Amygdala (tissue), 56 donors: ENCODE measurements at regions not wholly inside any gene's neighbourhood (a gene's known extent, or its start where the extent isn't known, plus 50 kb on each side); places are given as distances from the start of the nearest gene placed in this dataset.

Experiments
- DNase-seq, 56 donors: peaks; one replicate each; lab custom pipeline; 2025; lab: John Stamatoyannopoulos, UW

DNA sequence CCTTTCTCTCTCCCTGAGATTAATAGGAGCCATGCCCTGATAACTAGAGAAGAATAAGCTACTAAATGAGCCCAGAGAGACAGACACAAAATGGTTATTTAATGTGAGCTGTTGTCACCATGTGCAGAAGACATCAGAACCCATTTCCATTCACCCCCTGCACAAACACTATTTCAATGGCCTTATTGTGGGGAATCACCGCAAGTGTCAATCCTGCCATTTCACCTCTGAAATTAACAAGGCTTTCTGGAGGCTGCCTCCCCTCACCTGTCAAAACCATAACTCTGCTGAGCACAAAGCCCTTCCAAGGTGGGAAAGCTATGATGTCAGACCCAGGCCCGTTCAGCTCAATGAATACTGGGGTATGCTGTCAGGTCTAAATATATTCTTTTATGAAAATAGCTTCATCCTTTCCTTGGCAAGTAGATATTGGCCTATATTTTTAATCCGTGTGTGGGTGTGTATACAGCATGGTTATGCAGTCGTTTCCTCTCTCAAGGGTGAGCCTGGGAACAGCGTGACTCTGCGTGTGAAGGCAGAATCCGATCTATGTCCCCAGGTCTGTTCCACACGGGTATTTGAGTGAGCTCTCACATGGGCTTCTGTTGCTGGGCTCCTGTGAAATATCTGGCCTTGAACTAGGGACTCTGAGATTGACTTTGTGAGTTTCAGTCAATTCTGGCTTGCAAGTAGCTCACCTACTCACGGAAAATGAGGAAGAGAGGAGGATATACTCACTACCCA, 266.3 kb downstream of the FBXW7 start:
- peak in 6 of 56 donors; percentile 9 to 44 (median 22) for DNase-seq

DNA sequence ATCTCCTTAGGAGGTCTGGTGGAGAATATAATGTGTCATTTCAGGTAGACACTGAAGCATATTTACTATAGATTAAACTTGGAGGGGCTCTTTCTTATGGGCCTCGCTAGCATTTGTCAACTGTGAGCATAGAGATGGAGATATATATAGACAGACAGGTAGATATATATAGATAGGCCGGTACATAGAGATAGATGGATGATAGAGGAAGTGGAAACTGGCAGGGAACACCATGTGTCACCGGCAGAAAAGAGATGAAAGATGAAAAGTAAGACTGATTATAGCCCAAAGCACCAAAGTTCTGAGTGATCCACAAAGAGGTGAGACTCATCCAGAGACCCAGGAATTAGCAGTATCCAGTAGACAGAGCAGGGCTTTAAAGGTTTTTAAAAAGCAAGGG, 268.1 kb downstream of the FBXW7 start:
- DNase-seq: no peak

DNA sequence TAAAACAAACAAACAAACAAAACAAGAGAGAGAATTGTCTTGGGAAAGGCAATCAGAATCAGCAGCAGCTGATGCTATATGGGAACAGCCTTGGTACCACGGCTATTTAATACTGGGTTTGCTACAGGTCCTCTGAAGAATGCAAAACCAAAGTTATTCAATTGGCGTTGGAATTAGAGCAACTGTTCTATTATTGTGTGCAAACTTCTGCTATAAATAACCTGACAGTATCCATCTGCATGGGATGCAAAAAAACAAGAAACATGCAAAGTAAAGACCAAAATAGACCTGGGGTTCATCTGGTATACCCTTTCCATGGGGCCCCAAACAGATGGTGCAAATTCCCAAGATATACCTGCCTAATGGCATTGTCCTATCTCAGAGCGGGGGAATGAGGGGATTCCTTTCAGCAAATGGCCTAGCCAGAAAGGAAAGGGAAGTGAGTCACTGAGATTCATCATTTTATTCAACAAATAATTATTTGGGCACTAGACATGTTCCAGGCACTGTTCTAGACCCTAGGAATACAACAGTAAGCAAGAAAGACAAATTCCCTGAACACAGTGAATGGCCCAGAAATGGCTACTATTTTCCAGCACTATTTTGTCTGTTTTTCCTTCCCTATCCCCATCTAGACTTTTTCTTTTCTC, 268.9 kb downstream of the FBXW7 start:
- DNase-seq: no peak

DNA sequence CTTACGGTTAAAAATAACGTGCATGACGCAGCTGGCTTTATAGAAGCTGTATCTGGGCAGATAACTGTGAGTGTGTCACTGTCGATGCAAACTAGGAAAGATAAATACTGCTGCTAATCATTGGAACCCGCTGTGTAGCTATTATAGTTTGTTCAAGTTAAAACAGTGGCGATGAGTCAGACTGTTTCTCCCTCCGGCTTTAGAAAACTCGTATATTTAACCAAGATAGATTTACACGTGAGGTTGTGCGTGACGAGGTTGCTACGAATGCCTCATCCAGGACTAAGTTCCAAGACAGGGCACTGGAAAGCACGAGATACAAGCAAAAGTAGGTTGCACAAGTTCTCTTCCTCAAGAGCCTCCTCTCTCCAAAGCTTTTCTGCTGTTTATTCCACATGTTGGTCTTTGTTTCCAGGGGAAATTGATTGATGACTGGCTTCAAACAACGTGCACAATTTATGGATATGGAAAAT, 270.7 kb downstream of the FBXW7 start:
- peak in 3 of 56 donors; percentile 8 to 27 (median 20) for DNase-seq

DNA sequence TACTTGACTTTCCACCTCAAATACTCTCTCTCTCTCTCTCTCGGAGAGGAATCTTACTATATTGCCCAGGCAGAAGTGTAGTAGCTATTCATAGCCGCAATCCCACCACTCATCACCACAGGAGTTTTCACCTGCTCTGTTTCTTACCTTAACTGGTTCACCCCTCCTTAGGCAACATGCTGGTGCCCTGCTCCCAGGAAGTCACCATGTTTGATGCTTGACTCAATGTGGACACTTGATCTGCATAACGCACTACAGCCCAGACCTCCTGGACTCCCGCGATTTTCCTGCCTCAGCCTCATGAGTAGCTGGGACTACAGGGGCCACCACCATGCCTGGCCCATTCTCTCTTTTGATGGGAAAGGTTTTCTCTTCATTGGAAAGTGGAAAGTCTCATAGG, 271.8 kb downstream of the FBXW7 start:
- DNase-seq: no peak

DNA sequence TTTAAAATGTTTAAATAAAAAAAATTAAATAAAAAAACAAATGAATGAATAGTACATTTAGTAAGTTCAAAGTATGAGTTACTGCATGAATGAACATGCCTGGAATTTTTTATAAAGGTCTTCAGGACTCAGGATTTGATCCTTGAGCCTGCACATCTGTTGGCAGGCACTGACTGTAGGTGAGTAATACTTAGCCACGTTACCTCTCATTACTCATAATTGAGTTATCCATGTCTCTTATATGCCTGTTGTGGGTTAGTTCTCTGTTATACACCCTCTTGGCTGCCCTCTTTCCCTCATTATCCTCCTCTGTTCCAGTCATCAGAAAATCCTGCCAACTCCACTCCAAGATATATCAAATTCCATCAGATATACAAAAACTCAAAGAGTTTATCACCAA, 276.0 kb downstream of the FBXW7 start:
- no peak for DNase-seq

DNA sequence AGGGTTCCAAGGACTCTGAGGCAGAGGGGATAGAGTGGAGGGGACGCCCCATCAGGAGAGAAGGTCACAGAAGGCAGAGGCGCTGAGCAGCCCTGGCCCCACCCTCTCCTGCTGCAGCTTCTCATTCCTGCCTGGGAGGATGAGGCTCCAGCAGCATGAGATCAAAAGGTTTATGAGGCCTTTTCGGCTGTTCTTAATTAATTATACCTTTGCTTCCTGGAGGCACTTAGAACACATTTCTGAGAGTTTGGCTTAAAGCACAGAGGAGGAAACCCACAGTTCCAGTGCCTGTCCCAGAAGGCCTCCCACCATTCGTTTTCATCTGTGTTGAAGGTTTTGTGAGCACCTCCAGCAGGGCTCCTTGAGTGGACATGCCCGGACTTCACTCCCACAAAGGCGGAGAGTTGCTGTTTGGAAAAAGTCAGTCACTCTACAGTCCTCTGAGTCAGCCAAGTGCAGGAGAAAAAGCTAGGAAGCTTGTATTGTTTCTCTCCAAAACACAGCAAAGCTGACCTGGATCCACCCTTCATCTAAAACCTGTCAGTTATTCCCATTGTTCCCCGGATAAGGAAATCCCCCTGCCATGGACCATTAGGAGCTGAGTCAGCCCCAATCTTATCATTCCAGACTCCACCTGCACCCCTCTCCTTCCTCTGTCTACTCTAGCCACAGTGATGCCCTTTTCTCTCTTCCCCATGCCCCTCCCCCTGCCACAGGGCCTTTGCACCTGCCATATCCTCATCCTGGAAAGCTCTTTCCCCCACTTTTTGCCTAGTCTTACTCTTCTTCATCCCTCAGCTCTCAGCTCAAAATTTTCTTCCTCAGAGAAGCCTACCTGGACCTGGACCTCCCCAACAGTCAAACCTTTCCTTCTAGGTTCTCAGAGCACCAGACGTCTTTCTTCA, 276.8 kb downstream of the FBXW7 start:
- DNase-seq: no peak

DNA sequence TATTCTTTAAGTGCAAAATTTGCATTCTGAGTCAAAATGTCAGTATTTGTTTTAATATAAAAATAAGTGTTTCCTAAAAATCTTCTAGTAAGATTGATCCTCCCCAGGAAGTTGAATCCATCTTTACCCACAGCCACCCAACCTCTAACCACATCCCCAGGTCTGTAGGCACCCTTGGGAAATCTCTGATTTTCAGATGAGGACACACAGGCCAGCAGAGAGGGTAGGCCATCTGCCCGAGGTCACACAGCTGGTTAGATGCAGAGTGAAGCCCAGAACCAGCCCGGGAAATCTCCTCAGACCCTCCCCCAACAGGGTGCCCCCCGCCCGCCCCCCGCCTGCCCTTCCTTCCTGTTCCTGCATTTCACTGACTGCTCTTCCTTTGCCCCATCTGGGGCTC, 277.5 kb downstream of the FBXW7 start:
- no peak for DNase-seq

DNA sequence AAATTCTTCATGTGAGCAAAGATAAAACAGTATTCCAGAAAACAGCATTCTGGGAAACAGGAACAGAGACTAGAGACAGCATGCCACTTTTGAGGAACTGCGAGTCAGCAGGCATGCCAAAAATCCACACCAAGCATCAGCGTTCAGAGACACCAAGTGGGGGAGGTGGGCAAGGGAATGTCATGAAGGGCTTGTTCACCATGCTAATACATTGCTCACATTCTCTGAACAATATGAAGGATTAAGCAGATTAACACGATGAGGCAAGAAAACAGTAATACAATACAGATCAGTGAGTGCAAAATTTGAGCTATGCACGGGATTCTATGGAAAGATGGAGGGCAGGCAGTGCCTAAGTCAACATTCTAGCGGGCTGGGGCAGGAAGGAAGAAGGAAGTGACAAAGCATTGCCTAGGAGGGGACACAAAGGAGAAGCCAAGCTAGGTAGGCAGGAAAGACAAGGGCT, 278.3 kb downstream of the FBXW7 start:
- no peak for DNase-seq

DNA sequence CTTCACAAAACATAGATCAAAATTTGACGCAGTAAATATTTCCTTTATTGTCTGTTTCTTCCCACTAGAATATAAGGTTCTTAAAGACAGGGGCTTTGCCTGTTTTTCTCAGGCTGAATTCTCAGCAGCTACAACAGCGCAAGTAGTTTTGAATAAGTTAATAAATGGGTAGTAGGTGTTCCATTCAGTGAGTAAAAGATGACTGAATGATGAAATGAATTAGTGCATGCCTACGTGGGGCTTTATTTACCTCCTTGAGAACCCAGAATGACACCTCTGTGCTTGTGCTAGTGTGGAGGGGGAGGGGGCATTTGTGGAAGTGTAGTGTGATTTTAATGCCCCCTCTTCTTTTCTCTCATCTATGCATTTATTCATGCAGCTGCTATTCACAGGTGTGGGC, 278.9 kb downstream of the FBXW7 start:
- DNase-seq: no peak

DNA sequence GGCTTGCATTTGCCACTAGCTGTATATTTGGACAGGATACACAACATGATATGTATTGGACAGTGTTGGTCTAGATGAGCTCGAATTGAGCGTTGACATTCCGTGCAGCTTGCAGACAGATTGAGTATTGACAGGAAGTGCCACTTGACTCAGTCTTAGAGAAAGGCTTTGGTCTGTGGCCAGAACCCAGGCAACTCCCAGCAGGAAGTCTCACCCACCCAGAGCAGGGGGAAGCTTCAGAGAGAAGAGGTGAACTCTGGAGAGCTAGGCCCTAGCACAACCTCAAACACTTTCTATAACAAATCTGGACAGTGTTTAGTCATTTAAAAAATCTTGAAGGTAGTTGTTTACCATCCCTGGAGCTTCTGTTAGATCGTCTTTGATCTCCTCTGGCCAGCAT, 280.5 kb downstream of the FBXW7 start:
- DNase-seq: no peak

DNA sequence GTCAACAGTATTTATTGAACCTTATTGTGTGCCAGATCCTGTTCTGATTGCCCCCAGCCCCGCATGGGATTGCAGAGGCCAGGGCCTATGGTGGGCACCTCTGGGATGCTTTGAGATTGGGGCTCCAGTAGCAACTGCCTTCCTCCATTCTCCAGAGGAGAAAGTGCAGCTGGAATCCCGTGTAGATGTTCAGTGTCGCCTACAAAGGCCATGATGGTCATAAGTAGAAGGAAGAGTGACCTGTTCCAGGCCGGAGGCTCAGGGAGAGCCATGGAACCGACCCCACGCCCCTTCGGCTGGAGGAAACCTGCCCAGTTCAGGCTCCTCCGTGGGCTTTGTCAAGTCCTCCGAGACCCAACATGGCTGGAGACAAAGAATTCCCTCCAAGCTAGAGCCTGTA, 287.5 kb downstream of the FBXW7 start:
- DNase-seq: no peak

DNA sequence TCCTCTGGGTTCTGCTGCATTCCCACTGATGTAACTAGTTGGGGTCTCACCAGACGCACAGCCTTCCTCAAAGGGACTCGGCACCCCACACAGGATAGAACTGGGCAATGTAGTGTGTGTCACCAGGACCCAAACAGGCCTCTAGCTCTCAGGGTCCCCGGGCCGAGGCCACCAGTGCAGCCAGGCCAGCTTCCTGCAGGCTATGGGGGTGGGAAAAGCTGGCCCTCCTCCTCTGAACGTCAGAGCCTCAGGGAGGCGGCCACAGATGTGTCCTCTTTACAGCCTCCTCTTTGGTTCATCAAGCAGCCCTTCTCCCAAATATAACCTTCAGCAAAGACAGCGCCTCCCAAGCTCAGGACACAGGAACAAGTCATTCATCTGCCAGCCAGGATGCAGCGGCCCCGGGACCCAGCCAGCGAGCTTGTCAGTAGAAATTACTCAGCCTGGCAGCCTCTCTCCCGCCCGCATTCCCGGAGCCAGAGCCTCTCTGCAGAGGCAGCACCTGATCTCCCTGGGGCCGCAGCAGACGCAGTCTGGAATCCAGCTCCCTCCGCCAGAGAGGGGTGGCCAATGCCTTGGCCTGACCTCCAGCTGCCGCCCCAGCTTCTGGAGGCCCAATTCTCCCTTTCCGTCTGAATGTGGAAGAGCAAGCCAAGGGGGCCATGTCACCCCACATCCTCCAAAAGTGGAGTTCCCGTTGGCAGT, 288.5 kb downstream of the FBXW7 start:
- DNase-seq: no peak

DNA sequence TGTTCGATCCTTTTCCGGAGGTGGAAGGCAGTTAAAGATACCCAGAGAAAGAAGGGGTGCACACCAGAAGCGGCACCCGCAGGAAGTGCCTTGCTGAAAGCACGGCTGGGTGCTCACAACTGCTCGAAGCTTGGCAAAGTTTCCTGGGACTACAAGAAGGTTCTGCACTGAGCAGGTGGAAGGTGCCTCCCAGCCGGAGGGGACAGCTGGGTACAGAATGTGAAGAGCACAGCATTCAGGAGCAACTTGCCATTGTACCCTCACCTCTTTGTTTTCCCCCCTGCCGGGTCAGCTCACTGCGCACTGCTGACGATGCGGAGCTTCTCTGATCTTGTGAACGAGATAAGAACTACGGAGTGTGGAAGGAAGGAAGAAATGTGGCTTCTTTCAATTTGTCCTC, 289.2 kb downstream of the FBXW7 start:
- DNase-seq: no peak

DNA sequence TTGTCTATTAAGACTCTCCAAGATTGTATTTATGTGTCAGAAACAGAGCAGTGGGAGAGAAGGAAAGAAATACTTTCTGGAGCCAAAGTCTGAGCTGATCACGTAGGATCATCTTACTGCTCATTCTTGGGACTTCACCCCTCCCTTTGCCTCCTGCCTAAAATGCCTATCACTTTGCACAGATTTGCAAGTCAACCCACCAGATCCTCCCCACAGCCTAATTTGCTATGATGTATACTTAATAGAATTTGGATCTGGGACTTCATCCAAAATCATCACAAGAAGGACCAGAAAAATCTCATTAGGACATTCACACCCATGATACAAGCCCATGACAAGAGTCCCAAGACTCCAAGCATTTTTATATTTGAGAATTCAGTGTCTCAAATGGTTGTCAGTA, 290.2 kb downstream of the FBXW7 start:
- no peak for DNase-seq

DNA sequence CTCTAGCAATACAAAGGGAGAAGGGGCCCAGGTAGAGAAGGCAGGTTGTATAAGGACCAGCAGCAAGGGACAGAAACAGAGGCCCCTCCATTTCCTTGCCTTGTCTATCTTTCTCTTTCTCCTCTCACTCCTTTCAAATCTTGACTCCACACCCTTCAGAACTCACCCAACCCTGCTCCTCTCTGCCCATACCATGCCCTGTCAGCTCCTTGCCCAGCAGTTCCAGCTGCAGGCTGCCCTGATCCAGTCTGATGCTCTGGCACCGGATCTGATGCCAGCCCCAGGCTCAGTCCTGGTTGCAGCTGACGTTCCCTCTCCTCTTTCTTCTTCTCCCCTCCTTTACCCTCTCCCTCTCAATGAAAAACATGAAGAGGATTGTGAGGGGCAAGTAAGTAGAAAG, 291.2 kb downstream of the FBXW7 start:
- DNase-seq: no peak

DNA sequence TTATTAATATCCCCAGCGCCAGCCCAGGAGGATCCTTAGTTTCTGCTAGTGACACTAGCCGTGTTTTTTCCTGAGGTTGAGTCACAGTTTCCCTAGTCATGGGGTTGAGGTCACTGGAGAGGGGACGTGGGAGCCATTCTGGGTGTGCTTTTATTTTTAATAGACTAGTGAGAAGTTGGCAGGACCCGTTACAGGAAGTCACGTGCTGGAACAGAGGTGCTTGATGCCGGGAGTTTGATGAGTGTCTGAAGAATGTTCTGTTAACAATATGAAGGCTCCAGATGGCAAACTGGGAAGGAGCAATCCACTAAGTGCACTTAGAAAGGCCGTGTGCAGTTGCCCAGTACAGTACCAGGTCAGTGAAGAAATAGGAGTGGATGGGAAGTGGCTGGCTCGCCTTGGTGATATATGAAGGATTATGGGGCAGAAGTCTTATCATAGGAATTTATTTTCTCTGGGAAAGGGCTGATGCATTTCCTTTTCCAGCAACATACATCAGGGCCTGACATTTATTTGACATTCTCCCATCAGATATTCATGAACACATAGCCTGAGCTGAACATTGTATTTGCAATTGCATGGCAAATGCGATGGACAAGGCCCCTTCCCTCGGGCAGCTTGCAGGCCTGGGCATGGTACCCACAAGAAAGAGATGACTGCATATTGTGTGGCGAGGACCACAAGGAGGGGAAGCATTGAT, 291.8 kb downstream of the FBXW7 start:
- no peak for DNase-seq

DNA sequence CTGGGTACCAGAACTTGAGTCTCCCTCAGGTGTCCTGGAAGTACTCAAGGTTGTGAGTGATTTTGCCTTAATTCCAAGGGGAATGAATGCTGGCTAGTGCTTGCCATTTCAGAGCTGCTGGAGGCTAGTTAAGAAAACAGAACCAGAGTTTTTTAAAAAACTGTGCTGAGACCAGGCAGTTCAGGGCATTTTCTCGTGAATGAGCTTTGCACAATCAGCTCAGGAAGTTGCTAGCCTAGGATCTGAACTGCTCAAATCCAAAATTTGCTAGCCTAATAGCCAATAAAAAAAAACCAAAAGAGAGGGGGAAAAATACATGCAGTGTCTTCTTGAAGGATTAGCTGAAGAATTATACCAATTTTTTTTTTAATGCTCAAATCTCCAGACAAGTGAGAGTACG, 292.7 kb downstream of the FBXW7 start:
- DNase-seq: no peak

DNA sequence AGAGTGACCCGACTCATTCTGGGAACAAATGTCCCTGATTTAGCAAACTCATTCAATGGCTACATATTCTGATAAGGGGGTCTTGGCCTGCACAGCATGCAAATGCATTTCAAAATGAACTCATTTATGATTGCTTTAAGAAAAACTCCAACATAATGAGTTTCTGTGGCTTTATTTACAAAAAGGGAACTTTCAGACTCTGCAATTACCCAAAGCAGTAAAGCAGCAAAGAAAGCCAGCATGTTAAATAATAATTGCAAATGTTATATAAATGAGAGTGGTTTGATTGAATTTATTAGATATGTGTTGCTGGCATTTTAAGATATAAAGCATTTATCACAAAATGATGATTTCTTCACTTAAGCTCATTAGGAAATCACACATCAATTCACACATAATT, 295.7 kb downstream of the FBXW7 start:
- DNase-seq: no peak

DNA sequence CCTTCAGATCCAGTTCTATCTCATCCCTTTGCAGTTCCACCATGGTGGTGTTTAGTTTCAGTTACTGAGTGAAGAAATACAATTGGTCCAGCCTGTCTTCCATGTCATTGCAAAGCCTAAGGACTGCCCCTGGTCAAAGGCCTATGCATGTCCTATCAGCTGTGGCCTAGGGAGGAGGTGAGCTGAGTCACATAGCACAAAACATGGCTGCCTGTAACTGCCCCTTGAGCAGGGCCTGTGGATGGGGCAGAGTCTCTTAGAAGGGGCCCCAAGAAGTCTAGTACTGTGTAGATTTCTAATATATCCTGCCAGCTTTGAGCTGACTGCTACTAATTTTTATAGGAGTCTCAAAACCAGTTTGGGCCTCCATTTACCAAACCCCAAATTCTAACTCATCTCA, 296.7 kb downstream of the FBXW7 start:
- DNase-seq: no peak
